OCI-LY3 (cell line): ENCODE measurements at regions not wholly inside any gene's neighbourhood (a gene's known extent, or its start where the extent isn't known, plus 50 kb on each side); places are given as distances from the start of the nearest gene placed in this dataset.

Source experiments
- H2AFZ ChIP-seq: fragments of 200-600, 300-600 bp; shearing (Covaris generic); 2 replicates; pipeline ENCODE4 v1.6.0; 2014; ENCODE audit warnings: antibody characterized with exemption, low read depth, low read length
- H3K27ac ChIP-seq: fragments of 200-600, 300-600 bp; sonication (generic); 2 replicates; pipeline ENCODE4 v1.5.1; 2014; ENCODE audit warnings: mild to moderate bottlenecking, low read length, moderate library complexity, mixed read lengths
- H3K27me3 ChIP-seq: fragments of 200-600, 300-600 bp; sonication (generic); 2 replicates; pipeline ENCODE4 v1.6.1; 2014; ENCODE audit warnings: low read depth, low read length, mixed read lengths
- H3K36me3 ChIP-seq: fragments of 200-600, 300-600 bp; sonication (generic); replicated peaks from 2 replicates; pipeline ENCODE3; 2014; ENCODE audit warnings: low read depth, low read length, mixed read lengths
- H3K4me1 ChIP-seq: fragments of 300-600, 200-600 bp; sonication (generic); 2 replicates; pipeline ENCODE4 v1.6.1; 2014; ENCODE audit warnings: low read length, mixed read lengths
- H3K4me2 ChIP-seq: fragments of 200-600, 300-600 bp; sonication (generic); 2 replicates; pipeline ENCODE4 v1.6.1; 2014; ENCODE audit warnings: low read length, mixed read lengths
- H3K4me3 ChIP-seq: fragments of 300-600, 200-600 bp; sonication (generic); 2 replicates; pipeline ENCODE4 v1.5.1; 2014; ENCODE audit warnings: antibody characterized with exemption, mild to moderate bottlenecking, low read length, moderate library complexity
- H3K79me2 ChIP-seq: fragments of 300-600, 200-600 bp; shearing (Covaris generic); 2 replicates; pipeline ENCODE4 v1.6.1; 2014; ENCODE audit warnings: mild to moderate bottlenecking, low read length, mixed read lengths
- H3K9ac ChIP-seq: fragments of 300-600, 200-600 bp; shearing (Covaris generic); 2 replicates; pipeline ENCODE4 v1.6.0; 2014; ENCODE audit warnings: mild to moderate bottlenecking, low read length, moderate library complexity
- H3K9me3 ChIP-seq: fragments of 200-600, 300-600 bp; shearing (Covaris generic); 2 replicates; pipeline ENCODE4 v1.6.1; 2014; ENCODE audit warnings: low read length, mixed read lengths; ENCODE audit not compliant: insufficient read depth
- H4K20me1 ChIP-seq: fragments of 200-600, 300-600 bp; sonication (generic); 2 replicates; pipeline ENCODE4 v1.6.1; 2016; ENCODE audit warnings: low read length, mixed read lengths; ENCODE audit not compliant: insufficient read depth
- EZH2phosphoT487 ChIP-seq: fragments of 200-600 bp; shearing (Covaris generic); IDR thresholded peaks from 2 replicates; pipeline ENCODE4 v1.6.1; 2018; ENCODE audit warnings: antibody characterized with exemption, mixed run types, low read depth
- TF ChIP-seq, protein P1 (sequence below): fragments of 200-600, 300-600 bp; sonication (generic); IDR thresholded peaks from 2 replicates; pipeline ENCODE4 v1.5.1; 2014; ENCODE audit warnings: antibody characterized with exemption, low read length, low read depth

DNA sequence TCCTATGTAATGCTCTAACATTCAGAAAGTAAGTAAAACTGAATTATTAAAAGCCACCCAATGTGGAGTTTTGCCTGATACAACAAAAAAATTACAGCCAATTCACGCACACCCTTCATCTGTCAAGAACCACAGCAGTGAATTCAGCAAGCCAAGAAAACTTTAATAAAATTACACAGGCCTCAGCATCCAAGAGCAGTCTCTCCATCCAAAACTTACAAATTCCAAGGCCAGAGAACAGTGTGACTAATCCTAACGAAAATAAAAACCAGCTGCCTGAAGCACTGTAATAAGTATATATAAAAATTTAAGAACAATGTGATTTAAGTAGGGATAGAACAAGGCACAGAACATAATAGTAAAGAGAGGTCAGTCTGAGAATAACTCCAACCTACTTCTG is 54.2 kb downstream of the SIX6 start:
- no peak overlapping the region for H3K4me3 ChIP-seq
- H3K27ac ChIP-seq: no peak overlapping the region
- H3K79me2 ChIP-seq: no peaks in the 10 kb centered on the region
- H3K4me1 ChIP-seq: peaks cover 11% of the 10 kb centered on the region
- no peak overlapping the region for H3K9ac ChIP-seq
- H3K4me2 ChIP-seq: no peak overlapping the region
- no peak overlapping the region for H2AFZ ChIP-seq
- no peaks in the 10 kb centered on the region for H3K9me3 ChIP-seq
- no peaks in the 10 kb centered on the region; the same call in 1 of the 2 replicates for H3K27me3 ChIP-seq
- TF ChIP-seq EZH2phosphoT487: no peak
- TF ChIP-seq, protein P1, sequence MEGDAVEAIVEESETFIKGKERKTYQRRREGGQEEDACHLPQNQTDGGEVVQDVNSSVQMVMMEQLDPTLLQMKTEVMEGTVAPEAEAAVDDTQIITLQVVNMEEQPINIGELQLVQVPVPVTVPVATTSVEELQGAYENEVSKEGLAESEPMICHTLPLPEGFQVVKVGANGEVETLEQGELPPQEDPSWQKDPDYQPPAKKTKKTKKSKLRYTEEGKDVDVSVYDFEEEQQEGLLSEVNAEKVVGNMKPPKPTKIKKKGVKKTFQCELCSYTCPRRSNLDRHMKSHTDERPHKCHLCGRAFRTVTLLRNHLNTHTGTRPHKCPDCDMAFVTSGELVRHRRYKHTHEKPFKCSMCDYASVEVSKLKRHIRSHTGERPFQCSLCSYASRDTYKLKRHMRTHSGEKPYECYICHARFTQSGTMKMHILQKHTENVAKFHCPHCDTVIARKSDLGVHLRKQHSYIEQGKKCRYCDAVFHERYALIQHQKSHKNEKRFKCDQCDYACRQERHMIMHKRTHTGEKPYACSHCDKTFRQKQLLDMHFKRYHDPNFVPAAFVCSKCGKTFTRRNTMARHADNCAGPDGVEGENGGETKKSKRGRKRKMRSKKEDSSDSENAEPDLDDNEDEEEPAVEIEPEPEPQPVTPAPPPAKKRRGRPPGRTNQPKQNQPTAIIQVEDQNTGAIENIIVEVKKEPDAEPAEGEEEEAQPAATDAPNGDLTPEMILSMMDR: no peak
- no peaks in the 10 kb centered on the region for H4K20me1 ChIP-seq
- H3K36me3 ChIP-seq: no peaks in the 10 kb centered on the region

DNA sequence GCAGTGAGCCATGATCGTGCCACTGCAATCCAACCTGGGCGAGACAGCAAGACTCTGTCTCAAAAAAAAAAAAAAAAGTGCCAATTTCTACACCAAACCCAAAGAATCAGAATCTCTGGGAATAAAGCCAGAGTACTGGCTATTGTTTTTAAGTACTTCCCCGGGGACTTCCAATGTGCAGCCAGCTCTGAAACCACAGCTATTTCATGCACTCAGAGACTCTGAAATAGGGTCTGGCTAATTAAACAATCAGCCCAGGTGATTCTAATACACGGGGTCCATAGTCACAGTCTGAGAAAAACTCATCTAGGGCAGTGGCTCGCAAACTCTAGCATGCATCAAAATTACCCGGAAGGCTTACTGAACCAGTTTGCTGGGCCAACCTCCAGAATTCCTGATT is 56.3 kb downstream of the SIX6 start:
- no peaks in the 10 kb centered on the region for H3K79me2 ChIP-seq
- 0 out of 2 replicates have a peak overlapping the region, but pooled peaks have one; percentile 15 for H3K4me2 ChIP-seq
- TF ChIP-seq, protein P1: no peak
- TF ChIP-seq EZH2phosphoT487: no peak
- H2AFZ ChIP-seq: no peak overlapping the region
- H3K9ac ChIP-seq: no peak overlapping the region
- no peaks in the 10 kb centered on the region for H4K20me1 ChIP-seq
- peaks cover 6% of the 10 kb centered on the region for H3K4me1 ChIP-seq
- H3K36me3 ChIP-seq: no peaks in the 10 kb centered on the region
- no peak overlapping the region for H3K27ac ChIP-seq
- no peaks in the 10 kb centered on the region for H3K9me3 ChIP-seq
- no peak overlapping the region for H3K4me3 ChIP-seq
- no peaks in the 10 kb centered on the region; the same call in 1 of the 2 replicates for H3K27me3 ChIP-seq

DNA sequence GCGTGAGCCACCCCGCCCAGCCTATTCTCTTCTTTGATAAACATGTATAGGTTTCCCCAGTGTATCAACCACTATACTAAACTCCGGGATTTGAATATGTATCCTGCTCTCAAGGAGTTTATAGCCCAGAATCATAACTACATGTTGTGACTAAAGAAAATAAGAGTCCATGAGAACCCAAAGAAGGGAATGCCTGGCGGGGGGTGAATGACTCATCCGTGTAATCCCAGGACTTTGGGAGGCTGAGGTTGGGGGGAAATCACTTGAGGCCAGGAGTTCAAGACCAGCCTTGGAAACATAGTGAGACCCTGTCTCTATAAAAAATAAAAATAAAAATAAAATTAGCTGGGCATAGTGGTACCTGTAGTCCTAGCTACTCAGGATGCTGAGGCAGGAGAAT is 57.2 kb downstream of the SIX6 start:
- no peaks in the 10 kb centered on the region for H3K9me3 ChIP-seq
- H3K4me1 ChIP-seq: peaks cover 6% of the 10 kb centered on the region
- H4K20me1 ChIP-seq: no peaks in the 10 kb centered on the region
- TF ChIP-seq, protein P1: no peak
- TF ChIP-seq EZH2phosphoT487: no peak
- no peak overlapping the region for H3K27ac ChIP-seq
- H3K9ac ChIP-seq: no peak overlapping the region
- no peaks in the 10 kb centered on the region; the same call in 1 of the 2 replicates for H3K27me3 ChIP-seq
- H3K36me3 ChIP-seq: no peaks in the 10 kb centered on the region
- no peak overlapping the region for H2AFZ ChIP-seq
- H3K4me3 ChIP-seq: no peak overlapping the region
- H3K4me2 ChIP-seq: no peak overlapping the region
- no peaks in the 10 kb centered on the region for H3K79me2 ChIP-seq

DNA sequence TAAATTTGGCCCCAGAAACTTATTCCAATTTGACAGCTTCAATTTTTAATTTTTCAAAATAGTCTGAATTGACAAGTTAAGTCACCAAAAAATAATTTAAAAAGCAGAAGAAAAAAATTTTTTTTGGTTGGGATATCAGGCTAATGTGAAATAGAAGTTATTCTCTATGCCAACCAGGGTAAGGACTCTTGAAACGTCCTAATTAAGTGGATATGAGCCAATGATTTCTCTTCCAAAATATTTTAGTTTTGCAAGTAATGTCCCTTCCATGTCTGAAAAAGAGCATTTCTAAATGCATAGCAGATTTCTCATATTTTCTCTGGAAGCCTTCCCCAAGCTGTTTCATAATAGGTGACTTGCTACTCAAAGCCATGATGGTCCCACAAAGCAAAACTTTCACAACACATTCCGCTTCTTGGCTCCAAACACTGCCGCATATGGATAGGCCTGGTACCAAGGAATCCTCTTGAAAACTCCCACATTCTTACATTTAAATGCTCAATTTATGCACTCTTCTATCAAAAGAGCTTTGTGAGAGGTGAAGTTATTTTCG is 65.1 kb downstream of the SIX6 start:
- Histone ChIP-seq H3K27ac (no peak overlapping the region), H4K20me1 (no peaks in the 10 kb centered on the region), H3K9ac (no peak overlapping the region), H3K36me3 (no peaks in the 10 kb centered on the region), H3K9me3 (no peaks in the 10 kb centered on the region), H3K4me1 (no peaks in the 10 kb centered on the region), H3K79me2 (no peaks in the 10 kb centered on the region), H3K27me3 (0 out of 2 replicates have a peak, but pooled peaks cover 2% of the 10 kb centered on the region), H3K4me3 (no peak overlapping the region), H3K4me2 (no peak overlapping the region), H2AFZ (no peak overlapping the region)
- no peak for TF ChIP-seq EZH2phosphoT487
- TF ChIP-seq, protein P1: no peak
